Vagina (tissue), 2 donors: ENCODE measurements at regions not wholly inside any gene's neighbourhood (a gene's known extent, or its start where the extent isn't known, plus 50 kb on each side); places are given as distances from the start of the nearest gene placed in this dataset.

Experiments
- DNase-seq, 2 donors: peaks; one replicate each; pipeline ENCODE4 v3.0.0-alpha.2; 2017; ENCODE audit errors: extremely low spot score in 2 of 2
- H3K27ac ChIP-seq: fragments of 200-600 bp; sonication (generic); one replicate; pipeline ENCODE4 v1.5.1; 2019
- H3K27me3 ChIP-seq: fragments of 200-600 bp; sonication (generic); one replicate; pipeline ENCODE4 v1.5.1; 2019
- H3K36me3 ChIP-seq, 2 donors: fragments of 200-600 bp; sonication (generic); one replicate each; pipeline ENCODE4 v1.5.1; 2017 to 2019
- H3K4me1 ChIP-seq: fragments of 200-600 bp; sonication (generic); one replicate; pipeline ENCODE4 v1.5.1; 2019
- H3K4me3 ChIP-seq, 2 donors: fragments of 200-600 bp; sonication (generic); 1 replicate in 1 of 2; 2 replicates in 1 of 2; pipeline ENCODE4 v1.5.1; 2016 to 2019
- H3K9me3 ChIP-seq: fragments of 200-600 bp; sonication (generic); one replicate; pipeline ENCODE4 v1.5.1; 2019
- POLR2A ChIP-seq, 2 donors: fragments of 450-650 bp; IDR thresholded peaks; one replicate each; pipeline ENCODE4 v1.6.1; 2017; ENCODE audit warnings: antibody characterized with exemption in 2 of 2, mild to moderate bottlenecking in 2 of 2, moderate library complexity in 2 of 2
- POLR2AphosphoS5 ChIP-seq, 2 donors: sonication (generic); formaldehyde crosslinking; IDR thresholded peaks; one replicate each; pipeline ENCODE4 v1.9.0; 2017; ENCODE audit warnings: antibody characterized with exemption in 2 of 2, mild to moderate bottlenecking in 2 of 2, low read depth in 1 of 2; ENCODE audit not compliant: insufficient read depth in 1 of 2
- intact Hi-C: fragments of 100-400 bp; cut with DNase I; formaldehyde crosslinking; loops from one replicate; pipeline ENCODE4 v1.15.1; 2023
- TF ChIP-seq, protein P1 (sequence below), 3 experiments: fragments of 450-650 bp in 2 of 3; fragments of 200-600 bp in 1 of 3; sonication (generic) in 1 of 3; IDR thresholded peaks; one replicate each; pipeline ENCODE4 v1.5.1; 2017 to 2019; ENCODE audit warnings: antibody characterized with exemption in 3 of 3, mild to moderate bottlenecking in 2 of 3, moderate library complexity in 2 of 3

DNA sequence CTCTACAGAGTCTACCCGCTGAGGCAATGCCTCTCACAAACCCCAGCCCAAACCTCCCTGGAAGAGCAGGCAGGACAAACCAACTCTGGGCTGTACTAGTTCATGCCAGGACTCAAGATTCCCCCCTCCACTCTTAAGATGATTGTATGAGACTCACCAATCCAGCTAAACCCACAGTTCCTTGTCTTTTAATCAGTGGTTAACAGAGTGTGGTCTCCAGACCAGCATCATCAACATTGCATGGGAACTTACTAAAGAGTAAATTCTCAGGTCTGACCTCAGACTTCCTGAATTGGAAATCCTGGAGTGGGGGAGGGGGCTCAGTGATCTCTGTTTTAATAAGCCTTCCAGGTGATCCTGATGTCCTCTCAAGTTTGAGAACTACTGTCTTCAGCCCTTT is 240.9 kb downstream of the GAS1 start:
- Histone ChIP-seq H3K36me3 (no peaks in the 10 kb centered on the region), H3K4me1 (no peaks in the 10 kb centered on the region), H3K27me3 (no peaks in the 10 kb centered on the region), H3K9me3 (no peaks in the 10 kb centered on the region), H3K4me3 (no peak overlapping the region), H3K27ac (no peak overlapping the region)
- TF ChIP-seq POLR2A (IDR thresholded peaks at IDR 0.05), result no peak
- TF ChIP-seq, protein P1, sequence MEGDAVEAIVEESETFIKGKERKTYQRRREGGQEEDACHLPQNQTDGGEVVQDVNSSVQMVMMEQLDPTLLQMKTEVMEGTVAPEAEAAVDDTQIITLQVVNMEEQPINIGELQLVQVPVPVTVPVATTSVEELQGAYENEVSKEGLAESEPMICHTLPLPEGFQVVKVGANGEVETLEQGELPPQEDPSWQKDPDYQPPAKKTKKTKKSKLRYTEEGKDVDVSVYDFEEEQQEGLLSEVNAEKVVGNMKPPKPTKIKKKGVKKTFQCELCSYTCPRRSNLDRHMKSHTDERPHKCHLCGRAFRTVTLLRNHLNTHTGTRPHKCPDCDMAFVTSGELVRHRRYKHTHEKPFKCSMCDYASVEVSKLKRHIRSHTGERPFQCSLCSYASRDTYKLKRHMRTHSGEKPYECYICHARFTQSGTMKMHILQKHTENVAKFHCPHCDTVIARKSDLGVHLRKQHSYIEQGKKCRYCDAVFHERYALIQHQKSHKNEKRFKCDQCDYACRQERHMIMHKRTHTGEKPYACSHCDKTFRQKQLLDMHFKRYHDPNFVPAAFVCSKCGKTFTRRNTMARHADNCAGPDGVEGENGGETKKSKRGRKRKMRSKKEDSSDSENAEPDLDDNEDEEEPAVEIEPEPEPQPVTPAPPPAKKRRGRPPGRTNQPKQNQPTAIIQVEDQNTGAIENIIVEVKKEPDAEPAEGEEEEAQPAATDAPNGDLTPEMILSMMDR (IDR thresholded peaks at IDR 0.05), result no peak
- no peak for TF ChIP-seq POLR2AphosphoS5 (IDR thresholded peaks at IDR 0.05; ENCODE audit: insufficient read depth in 1 of 2, low read depth in 1 of 2)
- no peak for DNase-seq
- intact Hi-C loops, result no loop called here

DNA sequence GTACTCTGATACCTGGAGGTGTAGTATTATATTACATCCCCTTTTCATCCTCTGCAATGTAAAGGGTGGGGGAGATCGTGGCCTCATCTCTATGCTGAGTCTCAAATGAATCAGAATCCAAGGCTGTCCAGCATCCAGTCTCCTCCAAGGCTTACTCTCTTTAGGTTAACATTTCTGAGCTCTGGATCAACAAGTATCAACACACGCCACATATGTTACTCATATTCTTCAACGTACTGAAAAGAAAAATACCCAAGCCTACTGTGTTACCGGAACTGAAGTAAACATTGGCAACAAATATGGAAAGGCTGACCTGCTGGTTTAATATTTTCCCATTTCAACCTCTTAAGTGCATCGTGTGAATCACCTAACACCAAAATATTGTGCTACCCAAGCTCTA is 241.8 kb downstream of the GAS1 start:
- Histone ChIP-seq H3K27ac (no peak overlapping the region), H3K4me3 (no peak overlapping the region), H3K36me3 (no peaks in the 10 kb centered on the region), H3K27me3 (no peaks in the 10 kb centered on the region), H3K4me1 (peaks cover 6% of the 10 kb centered on the region), H3K9me3 (no peaks in the 10 kb centered on the region)
- TF ChIP-seq POLR2AphosphoS5 (IDR thresholded peaks at IDR 0.05; ENCODE audit: insufficient read depth in 1 of 2, low read depth in 1 of 2), result no peak
- TF ChIP-seq, protein P1 (IDR thresholded peaks at IDR 0.05), result no peak
- TF ChIP-seq POLR2A (IDR thresholded peaks at IDR 0.05), result no peak
- intact Hi-C loops, result no loop called here
- no peak for DNase-seq

GRCh38 chr9:86703346-86703745 is 244.0 kb downstream of the GAS1 start:
- DNase-seq, result no peak
- intact Hi-C loops, result no loop called here
- no peaks in the 10 kb centered on the region for H3K27me3 ChIP-seq
- TF ChIP-seq, protein P1 (IDR thresholded peaks at IDR 0.05), result no peak
- TF ChIP-seq POLR2AphosphoS5 (IDR thresholded peaks at IDR 0.05; ENCODE audit: insufficient read depth in 1 of 2, low read depth in 1 of 2) (no peak), POLR2A (IDR thresholded peaks at IDR 0.05) (no peak)
- H3K36me3 ChIP-seq, result no peaks in the 10 kb centered on the region
- no peak overlapping the region for H3K27ac ChIP-seq
- H3K4me1 ChIP-seq, result peaks cover 10% of the 10 kb centered on the region
- H3K9me3 ChIP-seq, result no peaks in the 10 kb centered on the region
- no peak overlapping the region for H3K4me3 ChIP-seq

- no peak for DNase-seq
- Histone ChIP-seq H3K9me3 (no peaks in the 10 kb centered on the region), H3K27me3 (no peaks in the 10 kb centered on the region), H3K4me3 (no peak overlapping the region), H3K27ac (no peak overlapping the region), H3K36me3 (no peaks in the 10 kb centered on the region), H3K4me1 (peaks cover 10% of the 10 kb centered on the region)
- intact Hi-C loops, result no loop called here
- TF ChIP-seq POLR2A (IDR thresholded peaks at IDR 0.05) (no peak), POLR2AphosphoS5 (IDR thresholded peaks at IDR 0.05; ENCODE audit: insufficient read depth in 1 of 2, low read depth in 1 of 2) (no peak)
- TF ChIP-seq, protein P1 (IDR thresholded peaks at IDR 0.05), result no peak
Measured at GRCh38 chr9:86700629-86701028, 246.7 kb downstream of the GAS1 start.

DNA sequence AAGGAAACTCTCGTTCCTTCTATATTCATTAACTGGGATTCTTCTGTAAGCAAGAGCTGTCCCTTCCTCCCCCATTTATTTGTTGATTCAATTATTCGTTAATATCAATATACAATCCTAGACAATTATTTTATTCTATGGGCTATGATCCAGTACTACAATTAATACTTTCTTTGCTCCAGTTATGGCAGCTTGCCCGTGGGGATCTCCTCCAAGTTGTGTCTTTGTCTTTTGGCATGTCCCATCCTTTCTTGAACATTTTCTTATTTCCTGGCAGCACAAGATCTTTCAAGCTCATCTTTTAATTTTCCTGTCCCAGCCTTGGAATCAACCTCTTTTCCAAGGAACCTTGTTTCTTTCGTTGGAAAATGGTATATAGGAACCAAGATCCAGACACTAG is 249.3 kb downstream of the GAS1 start:
- no peak overlapping the region for H3K27ac ChIP-seq
- no peaks in the 10 kb centered on the region for H3K27me3 ChIP-seq

More for the DNA sequence above, 249.3 kb downstream of the GAS1 start:
- Histone ChIP-seq H3K9me3 (no peaks in the 10 kb centered on the region), H3K4me3 (no peak overlapping the region), H3K4me1 (peaks cover 10% of the 10 kb centered on the region), H3K36me3 (no peaks in the 10 kb centered on the region)
- DNase-seq, result no peak
- intact Hi-C loops, result no loop called here
- TF ChIP-seq, protein P1 (IDR thresholded peaks at IDR 0.05), result no peak
- TF ChIP-seq POLR2AphosphoS5 (IDR thresholded peaks at IDR 0.05; ENCODE audit: insufficient read depth in 1 of 2, low read depth in 1 of 2), result no peak
- TF ChIP-seq POLR2A (IDR thresholded peaks at IDR 0.05), result no peak
